Liver (tissue), 3 donors: ENCODE measurements at regions not wholly inside any gene's neighbourhood (a gene's known extent, or its start where the extent isn't known, plus 50 kb on each side); places are given as distances from the start of the nearest gene placed in this dataset.

Experiments
- CTCF ChIP-seq: fragments of 150-350 bp; IDR thresholded peaks from 2 replicates; pipeline ENCODE4 v1.5.1; 2017; ENCODE audit warnings: improper control_type of control experiment, low read depth, low read length; ENCODE audit not compliant: missing input control
- EGR1 ChIP-seq, 2 donors: IDR thresholded peaks; 2 replicates each; pipeline ENCODE4 v1.6.1; 2016 to 2018; ENCODE audit warnings: antibody characterized with exemption in 2 of 2, low read depth in 2 of 2
- HNF4G ChIP-seq: IDR thresholded peaks from 2 replicates; pipeline ENCODE4 v1.6.1; 2016; ENCODE audit warnings: antibody characterized with exemption
- RAD21 ChIP-seq, 2 donors: IDR thresholded peaks; 2 replicates each; pipeline ENCODE4 v1.6.1; 2016; ENCODE audit warnings: antibody characterized with exemption in 2 of 2, mild to moderate bottlenecking in 2 of 2
- ZBTB33 ChIP-seq: IDR thresholded peaks from 2 replicates; pipeline ENCODE4 v1.6.1; 2016; ENCODE audit warnings: antibody characterized with exemption
- donor health status: healthy.
- donor health status: healthy.

DNA sequence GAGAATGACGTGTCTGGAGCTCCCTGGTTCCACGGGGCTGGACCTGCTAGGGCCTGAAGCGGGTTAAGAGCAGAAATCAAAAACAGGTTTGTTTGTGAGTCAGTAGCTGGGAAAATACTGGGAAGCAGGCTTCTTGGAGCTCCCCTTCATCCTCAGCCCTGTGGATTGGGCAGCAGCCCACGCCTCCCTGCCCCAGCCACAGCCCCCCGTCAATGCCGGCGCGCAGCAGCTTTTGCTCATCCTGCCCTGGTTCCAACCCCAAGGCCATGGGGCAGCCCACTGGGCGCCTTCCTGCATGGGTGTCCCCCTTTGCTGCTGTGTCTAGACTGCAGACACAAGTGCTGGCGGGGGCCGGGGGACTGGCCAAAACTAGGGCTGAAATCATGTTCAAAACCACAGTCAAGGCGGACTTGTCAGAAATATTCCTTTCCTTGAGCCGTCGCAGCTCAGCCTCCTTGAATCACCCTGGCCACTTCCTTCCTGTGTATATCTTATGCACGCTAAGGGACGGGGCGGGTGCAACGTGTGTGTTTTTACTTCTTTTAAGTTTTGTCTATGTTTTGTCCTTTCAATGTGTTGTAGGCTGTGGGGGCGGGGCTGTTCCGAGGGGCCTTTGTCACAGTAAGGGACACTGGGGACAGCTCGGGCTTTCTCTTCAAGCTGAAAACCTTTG lies 108.1 kb downstream of the KLF13 start:
- TF ChIP-seq CTCF (no peak), ZBTB33 (no peak), HNF4G (no peak), RAD21 (IDR thresholded peaks at IDR 0.05) (no peak), EGR1 (IDR thresholded peaks at IDR 0.05; ENCODE audit: low read depth in 2 of 2) (no peak)
